Kidney capillary endothelial cell (primary cell): ENCODE measurements at regions not wholly inside any gene's neighbourhood (a gene's known extent, or its start where the extent isn't known, plus 50 kb on each side); places are given as distances from the start of the nearest gene placed in this dataset.
"Not testable (repeated sequence)": the region's sequence is repeated elsewhere in the genome, so short reads cannot be mapped to it uniquely, and the experiment has no call there.

Experiments used
- DNase-seq: peaks from one replicate; pipeline ENCODE4 v3.0.0-alpha.2; 2018; ENCODE audit warnings: low spot score

DNA sequence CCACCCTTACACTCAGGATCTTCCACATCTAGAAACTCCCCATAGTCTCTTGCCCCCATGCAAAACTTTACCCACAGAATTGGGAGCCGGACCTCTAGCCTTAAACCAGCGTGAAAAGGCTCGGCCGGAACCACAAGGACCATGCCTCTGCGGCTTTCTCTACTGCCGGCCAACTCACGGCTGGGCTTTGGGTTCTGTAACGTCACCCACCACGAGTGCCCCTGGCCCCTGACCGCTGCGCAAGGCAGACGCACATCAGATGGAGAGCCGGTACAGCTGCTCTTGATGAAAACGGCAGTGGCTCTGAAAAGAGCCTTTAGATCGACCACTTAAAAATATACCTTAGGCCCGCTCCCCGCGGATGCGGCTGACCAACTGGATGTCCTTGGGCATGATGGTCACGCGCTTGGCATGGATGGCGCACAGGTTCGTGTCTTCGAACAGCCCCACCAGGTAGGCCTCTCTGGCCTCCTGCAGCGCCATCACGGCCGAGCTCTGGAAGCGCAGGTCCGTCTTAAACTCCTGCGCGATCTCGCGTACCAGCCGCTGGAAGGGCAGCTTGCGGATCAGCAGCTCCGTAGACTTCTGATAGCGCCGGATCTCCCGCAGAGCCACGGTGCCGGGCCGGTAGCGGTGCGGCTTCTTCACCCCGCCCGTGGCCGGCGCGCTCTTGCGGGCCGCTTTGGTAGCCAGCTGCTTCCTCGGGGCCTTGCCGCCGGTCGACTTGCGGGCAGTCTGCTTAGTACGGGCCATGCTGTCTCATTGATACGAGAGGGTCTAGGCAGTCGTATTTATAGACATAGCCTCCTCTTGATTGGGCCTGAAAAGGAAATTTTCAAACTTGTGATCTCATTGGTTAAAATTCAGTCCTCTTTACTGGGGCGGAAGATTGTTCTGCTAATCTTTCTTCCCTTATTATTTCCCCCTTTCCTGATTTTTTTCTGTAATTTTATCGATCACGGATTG, 66.3 kb downstream of the FAM72C start:
- DNase-seq, result peak; percentile 0

- DNase-seq, result not testable (repeated sequence)
Observed at GRCh38 chr1:143904622-143904979, 67.2 kb downstream of the FAM72C start.

GRCh38 chr1:143903899-143904621, 67.7 kb downstream of the FAM72C start:
- DNase-seq, result peak; percentile 0

- not testable (repeated sequence) for DNase-seq
Observed at GRCh38 chr1:143896377-143896776, 75.4 kb downstream of the FAM72C start.

- DNase-seq, result peak; percentile 7
Observed at GRCh38 chr1:143884932-143885574, 86.7 kb downstream of the FAM72C start.

DNA sequence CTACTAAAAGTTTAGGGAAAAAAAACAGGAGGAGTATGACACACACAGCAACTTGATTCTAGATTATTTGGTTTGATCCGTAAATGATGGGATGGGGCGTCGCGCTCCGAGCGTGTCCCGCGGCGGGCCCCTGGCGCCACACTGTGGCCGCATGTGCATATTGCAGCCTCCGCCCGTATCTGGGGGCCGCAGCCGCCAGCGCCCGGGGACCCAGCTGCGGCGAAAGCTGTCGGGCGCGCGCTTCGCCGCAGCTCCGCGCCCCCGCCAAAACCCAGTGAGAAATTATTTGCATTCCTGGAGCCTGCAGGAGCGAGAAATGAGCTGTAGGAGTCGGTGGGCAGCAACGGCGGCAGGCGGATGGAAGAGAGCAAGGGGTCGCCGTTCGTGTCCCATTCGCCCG, 87.3 kb downstream of the FAM72C start:
- DNase-seq, result not testable (repeated sequence)

GRCh38 chr1:143879757-143880536, 91.8 kb downstream of the FAM72C start:
- not testable (repeated sequence) for DNase-seq

- DNase-seq, result not testable (repeated sequence)
Observed at GRCh38 chr1:143875947-143876346, 95.8 kb downstream of the FAM72C start.

- DNase-seq, result not testable (repeated sequence)
Observed at GRCh38 chr1:143874625-143875024, 97.2 kb downstream of the FAM72C start.

GRCh38 chr1:143873650-143874049, 98.1 kb downstream of the FAM72C start:
- not testable (repeated sequence) for DNase-seq

GRCh38 chr1:143870388-143870787, 101.4 kb downstream of the FAM72C start:
- not testable (repeated sequence) for DNase-seq

DNA sequence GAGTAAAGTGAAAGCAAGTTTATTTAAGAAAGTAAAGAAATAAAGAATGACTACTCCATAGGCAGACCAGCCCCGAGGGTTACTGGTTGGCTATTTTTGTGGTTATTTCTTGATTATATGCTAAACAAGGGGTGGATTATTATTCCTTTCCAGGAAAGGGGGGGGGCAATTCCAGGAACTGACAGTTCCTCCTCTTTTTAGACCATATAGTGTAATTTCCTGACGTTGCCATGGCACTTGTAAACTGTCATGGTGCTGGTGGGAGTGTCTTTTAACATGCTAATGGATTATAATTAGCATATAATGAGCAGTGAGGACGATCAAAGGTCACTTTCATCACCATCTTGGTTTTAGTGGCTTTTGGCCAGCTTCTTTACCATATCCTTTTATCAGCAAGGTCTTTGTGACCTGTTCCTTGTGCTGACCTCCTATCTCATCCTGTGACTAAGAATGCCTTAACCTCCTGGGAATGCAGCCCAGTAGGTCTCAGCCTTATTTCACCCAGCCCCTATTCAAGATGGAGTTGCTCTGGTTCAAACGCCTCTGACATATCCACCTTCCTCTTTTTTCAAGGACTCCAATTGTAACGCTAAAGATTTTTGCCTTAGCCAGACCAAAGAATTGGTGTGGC, 104.1 kb downstream of the FAM72C start:
- not testable (repeated sequence) for DNase-seq

DNA sequence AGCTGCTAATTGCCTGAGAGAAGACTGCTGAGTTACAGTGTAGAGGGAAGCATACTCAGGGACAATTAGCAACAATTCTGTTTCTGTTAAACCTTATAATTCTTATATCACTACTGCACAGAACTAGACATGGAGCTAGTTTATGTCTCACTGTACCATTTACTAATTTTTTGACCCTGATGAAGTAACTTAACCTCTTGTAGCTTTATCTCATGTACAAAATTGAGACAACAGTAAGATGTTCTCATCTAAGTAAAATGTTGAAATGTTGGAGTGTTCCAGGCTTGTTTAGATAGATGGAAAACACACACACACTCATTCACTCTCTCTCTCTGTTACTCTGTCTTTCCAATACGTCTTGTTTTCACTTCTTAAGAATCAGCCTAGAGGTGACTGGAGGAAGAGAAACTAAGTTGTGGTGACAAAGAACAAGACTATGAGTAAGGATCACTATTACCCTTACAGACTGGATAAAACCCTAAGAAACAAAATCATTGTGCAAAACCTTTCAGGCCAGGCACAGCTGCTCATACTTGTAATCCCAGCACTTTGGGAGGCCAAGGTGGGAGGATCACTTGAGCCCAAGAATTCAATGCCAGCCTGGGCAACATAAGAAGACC, 107.8 kb downstream of the FAM72C start:
- not testable (repeated sequence) for DNase-seq

GRCh38 chr1:143862722-143863121, 109.1 kb downstream of the FAM72C start:
- not testable (repeated sequence) for DNase-seq

DNA sequence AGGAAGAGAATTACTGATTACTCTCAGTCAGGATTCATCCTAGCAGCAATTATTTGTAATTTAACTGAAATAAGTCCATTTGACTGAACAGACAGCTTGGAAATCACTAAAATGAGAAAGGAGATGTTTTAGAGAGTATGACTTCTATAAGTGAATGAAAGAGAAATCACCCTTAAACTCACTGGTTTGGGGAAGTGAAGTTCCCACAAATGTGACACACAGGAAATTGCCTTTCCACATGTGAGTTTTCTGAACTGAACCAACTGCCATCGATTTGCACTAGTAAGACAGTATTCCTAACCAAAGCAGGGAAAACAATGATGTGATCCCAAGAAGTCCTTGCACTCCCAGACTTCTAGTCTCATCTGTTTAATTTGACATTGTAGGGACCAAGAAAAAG, 110.5 kb downstream of the FAM72C start:
- not testable (repeated sequence) for DNase-seq

DNA sequence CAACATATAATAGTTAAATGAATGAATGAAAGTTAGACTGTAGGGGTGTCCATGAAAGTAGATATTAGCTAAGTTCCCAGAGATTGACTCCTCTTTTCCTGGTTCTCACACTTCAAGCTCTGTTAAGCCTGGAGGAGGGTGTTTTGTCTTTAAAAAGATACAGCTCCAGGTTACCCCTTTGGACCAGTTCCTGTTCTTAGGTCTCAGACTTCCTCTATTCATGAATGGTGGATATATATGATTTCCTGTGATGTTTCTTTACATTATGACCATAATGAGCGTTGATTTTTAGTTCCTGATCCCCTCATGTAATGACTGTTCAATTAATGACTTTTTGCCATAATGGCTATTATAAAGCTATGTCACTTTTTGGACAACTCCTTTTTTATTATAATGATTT, 115.9 kb downstream of the FAM72C start:
- not testable (repeated sequence) for DNase-seq

DNA sequence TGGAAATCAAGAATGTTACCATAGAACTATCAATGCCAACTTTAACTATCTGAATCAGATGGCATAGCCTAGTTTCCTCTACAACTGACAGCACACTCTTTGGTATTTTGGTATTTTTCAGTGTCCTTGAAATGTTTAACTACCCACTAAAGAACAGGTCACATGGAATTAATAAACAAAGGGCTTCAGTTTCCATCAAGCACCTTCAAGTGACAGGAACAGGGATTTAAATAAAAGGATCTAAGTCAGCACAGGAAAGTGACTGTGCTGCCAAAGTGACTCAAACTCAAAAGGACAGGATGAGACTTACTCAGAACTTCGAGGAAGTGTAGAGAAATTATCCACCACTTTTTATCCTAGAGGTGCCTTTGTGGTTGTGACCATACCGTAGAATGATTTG, 117.7 kb downstream of the FAM72C start:
- not testable (repeated sequence) for DNase-seq

- DNase-seq, result not testable (repeated sequence)
Observed at GRCh38 chr1:143850637-143851036, 121.1 kb downstream of the FAM72C start.

- not testable (repeated sequence) for DNase-seq
Observed at GRCh38 chr1:143848859-143849258, 122.9 kb downstream of the FAM72C start.

DNA sequence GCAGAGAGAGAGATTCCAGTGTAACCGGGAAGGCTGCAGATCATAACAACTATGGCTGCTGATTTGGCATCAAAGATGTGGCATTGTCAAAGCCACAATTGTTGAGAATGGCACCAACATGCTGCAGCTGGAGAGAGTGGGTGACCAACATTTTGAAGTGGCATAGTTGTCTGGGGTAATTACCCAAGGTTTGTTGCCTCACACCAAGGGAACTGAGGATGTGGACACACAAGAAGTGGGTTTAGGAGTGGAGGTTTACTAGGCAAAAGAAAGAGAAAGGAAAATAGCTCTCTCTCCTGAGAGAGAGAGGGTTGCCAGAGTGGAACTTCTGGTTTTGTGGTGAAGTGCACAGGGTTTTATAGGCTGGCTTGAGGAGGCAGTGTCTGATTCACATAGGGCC, 126.6 kb downstream of the FAM72C start:
- DNase-seq, result not testable (repeated sequence)

DNA sequence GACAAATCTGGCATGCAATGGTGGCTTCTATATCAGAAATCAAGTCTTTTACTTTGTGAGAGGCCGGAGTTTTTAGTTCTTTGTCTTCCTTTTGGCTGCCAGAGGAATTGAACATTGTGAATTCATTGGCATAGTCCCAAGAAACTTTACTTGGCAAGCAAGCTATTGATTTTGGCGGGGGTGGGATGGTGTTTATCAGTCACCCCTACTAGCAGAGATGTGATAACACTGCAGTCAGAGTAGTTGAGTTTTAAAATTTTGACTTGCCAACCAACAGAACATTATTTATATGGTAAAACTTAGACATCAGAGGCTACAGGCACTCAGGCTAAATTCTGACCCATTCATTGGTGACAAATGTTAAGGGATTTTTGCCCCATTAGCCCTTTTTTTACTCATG, 129.7 kb downstream of the FAM72C start:
- DNase-seq, result not testable (repeated sequence)
